ENCODE measurements at regions not wholly inside any gene's neighbourhood (a gene's known extent, or its start where the extent isn't known, plus 50 kb on each side); places are given as distances from the start of the nearest gene placed in this dataset.

GRCh38 chr14:85464135-85464895 is 65.6 kb upstream of the FLRT2 start:
- H3K4me1 ChIP-seq (ENCODE audit: insufficient read depth, poor library complexity, severe bottlenecking), result peaks cover 11% of the 10 kb centered on the region
- H3K27me3 ChIP-seq (ENCODE audit: insufficient read depth, poor library complexity, severe bottlenecking), result no peaks in the 10 kb centered on the region
- no peaks in the 10 kb centered on the region for H3K36me3 ChIP-seq (ENCODE audit: low read depth)
- H3K4me3 ChIP-seq (ENCODE audit: severe bottlenecking), result no peak overlapping the region
- no peaks in the 10 kb centered on the region for H3K9me3 ChIP-seq (ENCODE audit: severe bottlenecking)
- no peak for DNase-seq (ENCODE audit: low spot score)
- TF ChIP-seq CTCF (IDR thresholded peaks at IDR 0.05; ENCODE audit: poor library complexity, severe bottlenecking), result no peak
- ATAC-seq (ENCODE audit: low read depth), result no peak
- H3K27ac ChIP-seq (ENCODE audit: poor library complexity, severe bottlenecking), result no peak overlapping the region

GRCh38 chr14:85466678-85467077 is 63.3 kb upstream of the FLRT2 start:
- Histone ChIP-seq H3K4me1 (ENCODE audit: insufficient read depth, poor library complexity, severe bottlenecking) (peaks cover 23% of the 10 kb centered on the region), H3K4me3 (ENCODE audit: severe bottlenecking) (no peak overlapping the region), H3K27ac (ENCODE audit: poor library complexity, severe bottlenecking) (no peak overlapping the region), H3K27me3 (ENCODE audit: insufficient read depth, poor library complexity, severe bottlenecking) (no peaks in the 10 kb centered on the region), H3K36me3 (ENCODE audit: low read depth) (no peaks in the 10 kb centered on the region), H3K9me3 (ENCODE audit: severe bottlenecking) (no peaks in the 10 kb centered on the region)
- DNase-seq (ENCODE audit: low spot score) (no peak), ATAC-seq (ENCODE audit: low read depth) (no peak)
- TF ChIP-seq CTCF (IDR thresholded peaks at IDR 0.05; ENCODE audit: poor library complexity, severe bottlenecking), result no peak

- Histone ChIP-seq H3K27ac (ENCODE audit: poor library complexity, severe bottlenecking) (peak overlapping the region; percentile 55), H3K27me3 (ENCODE audit: insufficient read depth, poor library complexity, severe bottlenecking) (no peaks in the 10 kb centered on the region), H3K4me1 (ENCODE audit: insufficient read depth, poor library complexity, severe bottlenecking) (peaks cover 31% of the 10 kb centered on the region), H3K4me3 (ENCODE audit: severe bottlenecking) (no peak overlapping the region), H3K36me3 (ENCODE audit: low read depth) (no peaks in the 10 kb centered on the region), H3K9me3 (ENCODE audit: severe bottlenecking) (no peaks in the 10 kb centered on the region)
- TF ChIP-seq CTCF (IDR thresholded peaks at IDR 0.05; ENCODE audit: poor library complexity, severe bottlenecking), result no peak
- DNase-seq (ENCODE audit: low spot score) (no peak), ATAC-seq (ENCODE audit: low read depth) (peak; percentile 87)
Observed at GRCh38 chr14:85468816-85469215, 61.1 kb upstream of the FLRT2 start.

- Histone ChIP-seq H3K36me3 (ENCODE audit: low read depth) (no peaks in the 10 kb centered on the region), H3K27me3 (ENCODE audit: insufficient read depth, poor library complexity, severe bottlenecking) (no peaks in the 10 kb centered on the region), H3K9me3 (ENCODE audit: severe bottlenecking) (no peaks in the 10 kb centered on the region), H3K27ac (ENCODE audit: poor library complexity, severe bottlenecking) (peak overlapping the region; percentile 68), H3K4me3 (ENCODE audit: severe bottlenecking) (no peak overlapping the region), H3K4me1 (ENCODE audit: insufficient read depth, poor library complexity, severe bottlenecking) (peaks cover 31% of the 10 kb centered on the region)
- TF ChIP-seq CTCF (IDR thresholded peaks at IDR 0.05; ENCODE audit: poor library complexity, severe bottlenecking), result no peak
- DNase-seq (ENCODE audit: low spot score), result no peak
- no peak for ATAC-seq (ENCODE audit: low read depth)
Observed at GRCh38 chr14:85471156-85471555, 58.8 kb upstream of the FLRT2 start.

- no peaks in the 10 kb centered on the region for H3K27me3 ChIP-seq (ENCODE audit: insufficient read depth, poor library complexity, severe bottlenecking)
- H3K4me3 ChIP-seq (ENCODE audit: severe bottlenecking), result no peak overlapping the region
- no peak for TF ChIP-seq CTCF (IDR thresholded peaks at IDR 0.05; ENCODE audit: poor library complexity, severe bottlenecking)
- peak overlapping the region; percentile 68 for H3K27ac ChIP-seq (ENCODE audit: poor library complexity, severe bottlenecking)
- H3K9me3 ChIP-seq (ENCODE audit: severe bottlenecking), result no peaks in the 10 kb centered on the region
- no peaks in the 10 kb centered on the region for H3K36me3 ChIP-seq (ENCODE audit: low read depth)
- DNase-seq (ENCODE audit: low spot score) (no peak), ATAC-seq (ENCODE audit: low read depth) (peak; percentile 93)
- peaks cover 31% of the 10 kb centered on the region for H3K4me1 ChIP-seq (ENCODE audit: insufficient read depth, poor library complexity, severe bottlenecking)
Observed at GRCh38 chr14:85471744-85472143, 58.2 kb upstream of the FLRT2 start.

All from RWPE2 (cell line).